Naive B cell (primary cell): ENCODE measurements at regions not wholly inside any gene's neighbourhood (a gene's known extent, or its start where the extent isn't known, plus 50 kb on each side); places are given as distances from the start of the nearest gene placed in this dataset.

ENCODE experiments used
- ATAC-seq, 2 donors: fragments of 150-1000 bp; cut with Tn5 transposase; 2 replicates each; pipeline ENCODE4 v1.10.0; 2021; ENCODE audit warnings: low read depth in 2 of 2, mild to moderate bottlenecking in 2 of 2, moderate library complexity in 2 of 2
- DNase-seq: peaks from one replicate; pipeline ENCODE4 v3.0.0; 2022
- H3K27ac Mint-ChIP-seq, 6 donors: one replicate each; pipeline ENCODE4 v1.8.0; 2020 to 2022; ENCODE audit warnings: mild to moderate bottlenecking in 6 of 6, mixed read lengths in 6 of 6, moderate library complexity in 5 of 6, inconsistent platforms in 2 of 6
- H3K27me3 Mint-ChIP-seq, 3 donors: one replicate each; pipeline ENCODE4 v1.8.0; 2021 to 2022; ENCODE audit warnings: mixed read lengths in 3 of 3, mild to moderate bottlenecking in 1 of 3
- H3K36me3 Mint-ChIP-seq, 2 donors: one replicate each; pipeline ENCODE4 v1.8.0; 2020 to 2022; ENCODE audit warnings: mixed read lengths in 2 of 2, inconsistent platforms in 1 of 2, mild to moderate bottlenecking in 1 of 2
- H3K4me1 Mint-ChIP-seq, 3 donors: one replicate each; pipeline ENCODE4 v1.8.0; 2020 to 2022; ENCODE audit warnings: mixed read lengths in 3 of 3, inconsistent platforms in 1 of 3, mild to moderate bottlenecking in 1 of 3, moderate library complexity in 1 of 3
- H3K4me3 Mint-ChIP-seq, 8 donors: one replicate each; pipeline ENCODE4 v1.8.0; 2020 to 2022; ENCODE audit warnings: mild to moderate bottlenecking in 8 of 8, mixed read lengths in 8 of 8, moderate library complexity in 8 of 8, inconsistent platforms in 2 of 8
- H3K9me3 Mint-ChIP-seq, 7 donors: one replicate each; pipeline ENCODE4 v1.8.0; 2020 to 2022; ENCODE audit warnings: mixed read lengths in 7 of 7, mild to moderate bottlenecking in 5 of 7, inconsistent platforms in 2 of 7, moderate library complexity in 1 of 7

GRCh38 chr16:48448841-48449481, 63.7 kb upstream of the SIAH1 start:
- Mint-ChIP-seq H3K36me3 (no peaks in the 10 kb centered on the region), H3K4me1 (peaks cover 0 to 4% (median 3%) of the 10 kb centered on the region in 3 donors), H3K27ac (no peak overlapping the region), H3K9me3 (no peaks in the 10 kb centered on the region), H3K4me3 (no peak overlapping the region), H3K27me3 (no peaks in the 10 kb centered on the region)
- DNase-seq: no peak
- ATAC-seq: no peak

- Mint-ChIP-seq H3K4me3 (no peak overlapping the region), H3K27me3 (no peaks in the 10 kb centered on the region), H3K9me3 (no peaks in the 10 kb centered on the region), H3K36me3 (no peaks in the 10 kb centered on the region), H3K4me1 (peaks cover 0 to 4% (median 3%) of the 10 kb centered on the region in 3 donors), H3K27ac (no peak overlapping the region)
- DNase-seq (no peak), ATAC-seq (no peak)
These were observed 62.8 kb upstream of the SIAH1 start for GRCh38 chr16:48447940-48448536.

GRCh38 chr16:48447428-48447827, 62.2 kb upstream of the SIAH1 start:
- H3K36me3 Mint-ChIP-seq: no peaks in the 10 kb centered on the region
- no peak for DNase-seq
- no peaks in the 10 kb centered on the region for H3K27me3 Mint-ChIP-seq
- no peak overlapping the region for H3K4me3 Mint-ChIP-seq
- no peaks in the 10 kb centered on the region for H3K9me3 Mint-ChIP-seq
- peak overlapping the region in 2 of 6 donors; percentile 47 to 72 for H3K27ac Mint-ChIP-seq
- no peak for ATAC-seq
- peaks cover 0 to 4% (median 3%) of the 10 kb centered on the region in 3 donors for H3K4me1 Mint-ChIP-seq

GRCh38 chr16:48446534-48446920, 61.3 kb upstream of the SIAH1 start:
- Mint-ChIP-seq H3K4me1 (peaks cover 0 to 4% (median 3%) of the 10 kb centered on the region in 3 donors), H3K4me3 (no peak overlapping the region), H3K9me3 (no peaks in the 10 kb centered on the region), H3K27ac (peak overlapping the region in 1 of 6 donors; percentile 4), H3K27me3 (no peaks in the 10 kb centered on the region), H3K36me3 (no peaks in the 10 kb centered on the region)
- ATAC-seq (no peak), DNase-seq (no peak)

GRCh38 chr16:48445782-48446533, 60.7 kb upstream of the SIAH1 start:
- Mint-ChIP-seq H3K4me1 (peaks cover 0 to 4% (median 3%) of the 10 kb centered on the region in 3 donors), H3K36me3 (no peaks in the 10 kb centered on the region), H3K9me3 (no peaks in the 10 kb centered on the region), H3K4me3 (no peak overlapping the region), H3K27me3 (no peaks in the 10 kb centered on the region), H3K27ac (no peak overlapping the region)
- DNase-seq (no peak), ATAC-seq (no peak)

GRCh38 chr16:48444574-48444973, 59.4 kb upstream of the SIAH1 start:
- ATAC-seq (no peak), DNase-seq (no peak)
- Mint-ChIP-seq H3K36me3 (no peaks in the 10 kb centered on the region), H3K27me3 (no peaks in the 10 kb centered on the region), H3K4me1 (peaks cover 0 to 4% (median 3%) of the 10 kb centered on the region in 3 donors), H3K27ac (no peak overlapping the region), H3K4me3 (no peak overlapping the region), H3K9me3 (no peaks in the 10 kb centered on the region)

- H3K36me3 Mint-ChIP-seq: no peaks in the 10 kb centered on the region
- H3K4me3 Mint-ChIP-seq: no peak overlapping the region
- H3K4me1 Mint-ChIP-seq: peaks cover 0 to 4% (median 3%) of the 10 kb centered on the region in 3 donors
- DNase-seq (no peak), ATAC-seq (no peak)
- peak overlapping the region in 1 of 6 donors; percentile 64 for H3K27ac Mint-ChIP-seq
- H3K9me3 Mint-ChIP-seq: no peaks in the 10 kb centered on the region
- no peaks in the 10 kb centered on the region for H3K27me3 Mint-ChIP-seq
These were observed 57.2 kb upstream of the SIAH1 start for GRCh38 chr16:48442379-48442778.

- H3K4me1 Mint-ChIP-seq: peaks cover 0 to 4% (median 3%) of the 10 kb centered on the region in 3 donors
These were observed 56.7 kb upstream of the SIAH1 start for GRCh38 chr16:48441863-48442279.

GRCh38 chr16:48441106-48441505, 55.9 kb upstream of the SIAH1 start:
- H3K27me3 Mint-ChIP-seq: no peaks in the 10 kb centered on the region
- H3K36me3 Mint-ChIP-seq: no peaks in the 10 kb centered on the region
- no peak overlapping the region for H3K4me3 Mint-ChIP-seq
- no peak for DNase-seq
- no peak for ATAC-seq
- H3K9me3 Mint-ChIP-seq: no peaks in the 10 kb centered on the region
- H3K4me1 Mint-ChIP-seq: peaks cover 0 to 5% (median 3%) of the 10 kb centered on the region in 3 donors
- no peak overlapping the region for H3K27ac Mint-ChIP-seq

More at GRCh38 chr16:48441863-48442279, 56.7 kb upstream of the SIAH1 start:
- DNase-seq: no peak
- peak overlapping the region in 1 of 6 donors; percentile 64 for H3K27ac Mint-ChIP-seq
- no peak for ATAC-seq
- no peaks in the 10 kb centered on the region for H3K27me3 Mint-ChIP-seq
- H3K4me3 Mint-ChIP-seq: no peak overlapping the region
- H3K36me3 Mint-ChIP-seq: no peaks in the 10 kb centered on the region
- no peaks in the 10 kb centered on the region for H3K9me3 Mint-ChIP-seq

- peaks cover 0 to 5% (median 0%) of the 10 kb centered on the region in 7 donors for H3K9me3 Mint-ChIP-seq
- no peak for DNase-seq
- H3K4me1 Mint-ChIP-seq: peaks cover 19 to 27% (median 22%) of the 10 kb centered on the region in 3 donors
- H3K4me3 Mint-ChIP-seq: no peak overlapping the region
- peaks cover 0 to 10% of the 10 kb centered on the region in 2 donors for H3K36me3 Mint-ChIP-seq
- ATAC-seq: no peak
- H3K27me3 Mint-ChIP-seq: no peaks in the 10 kb centered on the region
- H3K27ac Mint-ChIP-seq: peak overlapping the region in 1 of 6 donors; percentile 78
These were observed 53.2 kb upstream of the SIAH1 start for GRCh38 chr16:48438414-48438813.

- peaks cover 0 to 10% of the 10 kb centered on the region in 2 donors for H3K36me3 Mint-ChIP-seq
- no peak for ATAC-seq
- H3K27ac Mint-ChIP-seq: peak overlapping the region in 3 of 6 donors; percentile 7 to 95 (median 49)
- H3K27me3 Mint-ChIP-seq: no peaks in the 10 kb centered on the region
- DNase-seq: no peak
- peak overlapping the region in 1 of 8 donors; percentile 57 for H3K4me3 Mint-ChIP-seq
- peaks cover 0 to 5% (median 0%) of the 10 kb centered on the region in 7 donors for H3K9me3 Mint-ChIP-seq
- H3K4me1 Mint-ChIP-seq: peaks cover 32 to 52% (median 43%) of the 10 kb centered on the region in 3 donors
These were observed 50.7 kb upstream of the SIAH1 start for GRCh38 chr16:48435906-48436305.

- H3K27ac Mint-ChIP-seq: peak overlapping the region in 3 of 6 donors; percentile 56 to 95 (median 64)
- H3K4me1 Mint-ChIP-seq: peaks cover 34 to 56% (median 44%) of the 10 kb centered on the region in 3 donors
- H3K4me3 Mint-ChIP-seq: peak overlapping the region in 2 of 8 donors; percentile 30 to 60
- peaks cover 0 to 10% of the 10 kb centered on the region in 2 donors for H3K36me3 Mint-ChIP-seq
- DNase-seq (no peak), ATAC-seq (no peak)
- no peaks in the 10 kb centered on the region for H3K27me3 Mint-ChIP-seq
- H3K9me3 Mint-ChIP-seq: peaks cover 0 to 5% (median 0%) of the 10 kb centered on the region in 7 donors
These were observed 50.1 kb upstream of the SIAH1 start for GRCh38 chr16:48435318-48435680.
